ENCODE measurements at regions not wholly inside any gene's neighbourhood (a gene's known extent, or its start where the extent isn't known, plus 50 kb on each side); places are given as distances from the start of the nearest gene placed in this dataset.

GRCh38 chr7:115125750-115126149, 203.9 kb downstream of the MDFIC start:
- Histone ChIP-seq H3K4me3 (no peak overlapping the region), H3K27me3 (replicated peaks in 1 of 2; ENCODE audit: control insufficient read depth in 2 of 2, insufficient read depth in 2 of 2, low read length in 1 of 2) (no peaks in the 10 kb centered on the region), H3K4me1 (ENCODE audit: control insufficient read depth, insufficient read depth, low read length) (no peaks in the 10 kb centered on the region), H3K27ac (ENCODE audit: control insufficient read depth, insufficient read depth) (no peak overlapping the region), H3K9me3 (replicated peaks; ENCODE audit: control insufficient read depth, insufficient read depth, low read length) (no peaks in the 10 kb centered on the region), H3K4me2 (ENCODE audit: control insufficient read depth, insufficient read depth) (no peak overlapping the region), H3K36me3 (ENCODE audit: control insufficient read depth in 2 of 2, insufficient read depth in 2 of 2, low read length in 1 of 2) (no peaks in the 10 kb centered on the region), H3K9ac (ENCODE audit: control insufficient read depth, insufficient read depth, low read length) (no peak overlapping the region), H4K20me1 (ENCODE audit: control insufficient read depth, insufficient read depth) (no peaks in the 10 kb centered on the region), H2AFZ (ENCODE audit: control insufficient read depth, low read depth, low read length) (no peak overlapping the region), H3K79me2 (ENCODE audit: control insufficient read depth, insufficient read depth, low read length) (no peaks in the 10 kb centered on the region)
- ATAC-seq (no peak), FAIRE-seq (no peak), DNase-seq (ENCODE audit: low read depth, low spot score) (no peak)
- intact Hi-C loops (cut with micrococcal nuclease; ENCODE audit: unreplicated experiment), result no loop called here
- RAD21 ChIA-PET (ENCODE audit: unreplicated experiment), result no interaction called here
- TF ChIP-seq ZNF217 (IDR thresholded peaks at IDR 0.05), result no peak
- TF ChIP-seq KLF5 (IDR thresholded peaks at IDR 0.05; ENCODE audit: partially characterized antibody), result no peak
- no peak for TF ChIP-seq CTCF (IDR thresholded peaks at IDR 0.05 in 2 of 3, conservative IDR thresholded peaks at IDR 0.05 in 1 of 3; ENCODE audit: control insufficient read depth in 2 of 3, extremely low read depth in 1 of 3, insufficient read depth in 1 of 3, low read depth in 3 of 3, low read length in 3 of 3)
- TF ChIP-seq SREBF2 (IDR thresholded peaks at IDR 0.05; ENCODE audit: low read length), result no peak
- no peak for TF ChIP-seq HDGF (IDR thresholded peaks at IDR 0.05)
- no peak for TF ChIP-seq SKIL (IDR thresholded peaks at IDR 0.05; ENCODE audit: low read depth, poor library complexity, severe bottlenecking)
- TF ChIP-seq ZNF622 (IDR thresholded peaks at IDR 0.05), result no peak
- no peak for TF ChIP-seq PRDM15 (CRISPR knock-in tag; IDR thresholded peaks at IDR 0.05)
- no peak for TF ChIP-seq KDM1A (IDR thresholded peaks at IDR 0.05; ENCODE audit: borderline replicate concordance)
- TF ChIP-seq WRNIP1 (IDR thresholded peaks at IDR 0.05; ENCODE audit: borderline replicate concordance, low read depth, low read length), result no peak
- no peak for TF ChIP-seq SMC3 (IDR thresholded peaks at IDR 0.05; ENCODE audit: borderline replicate concordance, low read length)
- no peak for TF ChIP-seq BACH1 (IDR thresholded peaks at IDR 0.05; ENCODE audit: borderline replicate concordance)
- TF ChIP-seq CBX3 (IDR thresholded peaks at IDR 0.05; ENCODE audit: borderline replicate concordance, low read depth), result no peak
- no peak for TF ChIP-seq ZNF384 (IDR thresholded peaks at IDR 0.05; ENCODE audit: borderline replicate concordance, low read depth, low read length)
- TF ChIP-seq CBX5 (IDR thresholded peaks at IDR 0.05; ENCODE audit: low read depth), result no peak
- no TSS peak for BruUV-seq (replicated peaks)
- in situ Hi-C loops (cut with MboI), result no loop called here
- POLR2A ChIA-PET, result no interaction called here
- SMC1A ChIA-PET (ENCODE audit: uncharacterized antibody, unreplicated experiment), result no interaction called here
- CTCF ChIA-PET, result no interaction called here
